ENCODE measurements at regions not wholly inside any gene's neighbourhood (a gene's known extent, or its start where the extent isn't known, plus 50 kb on each side); places are given as distances from the start of the nearest gene placed in this dataset.

GRCh38 chr4:33864290-33864859, 2379.9 kb downstream of the ARAP2 start:
- no peaks in the 10 kb centered on the region for H3K36me3 ChIP-seq (replicated peaks in 1 of 2; ENCODE audit: control insufficient read depth in 1 of 2, insufficient read depth in 2 of 2, low read length in 2 of 2)
- TF ChIP-seq CTCF (IDR thresholded peaks at IDR 0.05), result no peak
- no peak overlapping the region for H3K4me3 Mint-ChIP-seq

GRCh38 chr4:33873791-33874190, 2370.5 kb downstream of the ARAP2 start:
- Histone ChIP-seq H4K20me1 (ENCODE audit: insufficient read depth, low read length) (no peaks in the 10 kb centered on the region), H3K4me3 (replicated peaks in 1 of 3; ENCODE audit: low read depth in 2 of 3, low read length in 3 of 3) (no peak overlapping the region), H3K4me1 (ENCODE audit: control insufficient read depth in 1 of 2, insufficient read depth in 2 of 2, low read length in 2 of 2) (no peaks in the 10 kb centered on the region), H3K9me3 (replicated peaks in 1 of 2; ENCODE audit: control insufficient read depth in 1 of 2, insufficient read depth in 1 of 2, low read length in 2 of 2) (no peaks in the 10 kb centered on the region), H2AFZ (ENCODE audit: insufficient read depth, low read depth, low read length, poor library complexity, severe bottlenecking) (no peak overlapping the region), H3K36me3 (replicated peaks in 1 of 2; ENCODE audit: control insufficient read depth in 1 of 2, insufficient read depth in 2 of 2, low read length in 2 of 2) (no peaks in the 10 kb centered on the region), H3K27me3 (ENCODE audit: control insufficient read depth in 2 of 2, insufficient read depth in 2 of 2, low read length in 2 of 2) (no peaks in the 10 kb centered on the region), H3K4me2 (replicated peaks; ENCODE audit: extremely low read depth, low read length, poor library complexity, severe bottlenecking) (no peak overlapping the region), H3K27ac (ENCODE audit: low read depth in 1 of 2, low read length in 2 of 2) (no peak overlapping the region), H3K79me2 (ENCODE audit: insufficient read depth, low read length) (no peaks in the 10 kb centered on the region), H3K9ac (ENCODE audit: insufficient read depth, low read length, poor library complexity, severe bottlenecking) (no peak overlapping the region)
- Mint-ChIP-seq H3K4me3 (no peak overlapping the region), H3K9me3 (peaks cover 0 to 6% (median 2%) of the 10 kb centered on the region in 7 donors), H3K36me3 (no peaks in the 10 kb centered on the region), H3K4me1 (no peaks in the 10 kb centered on the region), H3K27me3 (ENCODE audit: low read depth in 3 of 3) (no peaks in the 10 kb centered on the region), H3K27ac (no peak overlapping the region)
- WGBS (ENCODE audit: insufficient coverage), result no CpG with 5 or more reads among the region's 1 CpG
- no peak for TF ChIP-seq CTCF (IDR thresholded peaks at IDR 0.05)
- DNase-seq, result no peak
- intact Hi-C loops (cut with micrococcal nuclease), result no loop called here

More at GRCh38 chr4:33864290-33864859, 2379.9 kb downstream of the ARAP2 start:
- peaks cover 0 to 9% of the 10 kb centered on the region in 2 donors for H3K9me3 ChIP-seq (replicated peaks in 1 of 2; ENCODE audit: control insufficient read depth in 1 of 2, insufficient read depth in 1 of 2, low read length in 2 of 2)
- Mint-ChIP-seq H3K27me3 (ENCODE audit: low read depth in 3 of 3) (no peaks in the 10 kb centered on the region), H3K36me3 (no peaks in the 10 kb centered on the region), H3K4me1 (no peaks in the 10 kb centered on the region), H3K27ac (no peak overlapping the region), H3K9me3 (peaks cover 0 to 10% (median 4%) of the 10 kb centered on the region in 7 donors)
- no peaks in the 10 kb centered on the region for H3K79me2 ChIP-seq (ENCODE audit: insufficient read depth, low read length)
- no peak overlapping the region for H3K4me3 ChIP-seq (replicated peaks in 1 of 3; ENCODE audit: low read depth in 2 of 3, low read length in 3 of 3)
- no peak overlapping the region for H3K4me2 ChIP-seq (replicated peaks; ENCODE audit: extremely low read depth, low read length, poor library complexity, severe bottlenecking)
- WGBS (ENCODE audit: insufficient coverage), result 90% methylated on average over 6 of the region's 6 CpGs
- no peak overlapping the region for H3K27ac ChIP-seq (ENCODE audit: low read depth in 1 of 2, low read length in 2 of 2)
- H2AFZ ChIP-seq (ENCODE audit: insufficient read depth, low read depth, low read length, poor library complexity, severe bottlenecking), result no peak overlapping the region
- H3K27me3 ChIP-seq (ENCODE audit: control insufficient read depth in 2 of 2, insufficient read depth in 2 of 2, low read length in 2 of 2), result no peaks in the 10 kb centered on the region
- H4K20me1 ChIP-seq (ENCODE audit: insufficient read depth, low read length), result no peaks in the 10 kb centered on the region
- DNase-seq, result no peak
- H3K4me1 ChIP-seq (ENCODE audit: control insufficient read depth in 1 of 2, insufficient read depth in 2 of 2, low read length in 2 of 2), result no peaks in the 10 kb centered on the region
- no peak overlapping the region for H3K9ac ChIP-seq (ENCODE audit: insufficient read depth, low read length, poor library complexity, severe bottlenecking)
- intact Hi-C loops (cut with micrococcal nuclease), result no loop called here
